Psoas muscle (tissue), 7 donors: ENCODE measurements at regions not wholly inside any gene's neighbourhood (a gene's known extent, or its start where the extent isn't known, plus 50 kb on each side); places are given as distances from the start of the nearest gene placed in this dataset.

Experiments
- ATAC-seq, 4 donors: fragments of 200-7000 bp; cut with Tn5 transposase; one replicate each; pipeline ENCODE4 v1.9.1; 2020; ENCODE audit warnings: moderate library complexity in 3 of 4, mild to moderate bottlenecking in 2 of 4
- DNase-seq, 2 donors: peaks; one replicate each; pipeline ENCODE4 v3.0.0-alpha.2; 2020
- H3K27ac ChIP-seq: fragments of 200-600 bp; one replicate; pipeline ENCODE4 v1.8.0; 2022
- H3K27me3 ChIP-seq, 3 donors: fragments of 200-600 bp in 1 of 3; one replicate each; pipeline versions ENCODE4 v1.6.1 to v1.8.0; 2013 to 2022; ENCODE audit warnings: low read length in 2 of 3, mild to moderate bottlenecking in 2 of 3, moderate library complexity in 1 of 3; ENCODE audit not compliant: insufficient read depth in 3 of 3
- H3K36me3 ChIP-seq, 2 donors: fragments of 200-600 bp in 1 of 2; one replicate each; pipeline versions ENCODE4 v1.6.1 to v1.8.0; 2013 to 2022; ENCODE audit warnings: low read depth in 1 of 2, mild to moderate bottlenecking in 1 of 2, moderate library complexity in 1 of 2; ENCODE audit not compliant: insufficient read depth in 1 of 2
- H3K4me1 ChIP-seq: fragments of 200-600 bp; one replicate; pipeline ENCODE4 v1.8.0; 2022
- H3K4me3 ChIP-seq: fragments of 200-600 bp; one replicate; pipeline ENCODE4 v1.8.0; 2022; ENCODE audit warnings: mild to moderate bottlenecking
- H3K9me3 ChIP-seq: fragments of 200-600 bp; one replicate; pipeline ENCODE4 v1.8.0; 2022
- CTCF ChIP-seq: fragments of 200-600 bp; IDR thresholded peaks from one replicate; pipeline ENCODE4 v1.8.0; 2022; ENCODE audit warnings: antibody characterized with exemption
- WGBS, 3 donors: extraction: QIAGEN DNeasy Blood & Tissue Kit; methylation state at CpG; one replicate each; pipeline versions ENCODE4 v1.1.6 to v1.1.7; 2013; 5-methylcytosine and 5-hydroxymethylcytosine counted together
- intact Hi-C, 2 donors: fragments of 100-400 bp; cut with DNase I; formaldehyde crosslinking; loops; one replicate each; pipeline versions ENCODE4 v1.11.0 to v1.14.2; 2022
- donor health status: healthy with polysubstance abuse.
- donor health status: DM: no; HTN: no; CAD: no; lungs with moderate emphysema.
- donor health status: Bipolar disorder and iron deficiency.
- donor health status: healthy.
- donor health status: DM: yes; HTN: yes; CAD: no.
- donor health status: DM: no; HTN: no; CAD: no.
- donor health status: DM: yes; HTN: yes; CAD: no.

GRCh38 chr16:60246086-60246485 lies 1512.0 kb upstream of the GOT2 start:
- Histone ChIP-seq H3K4me1 (no peaks in the 10 kb centered on the region), H3K36me3 (no peaks in the 10 kb centered on the region), H3K27me3 (no peaks in the 10 kb centered on the region), H3K27ac (no peak overlapping the region), H3K4me3 (no peak overlapping the region), H3K9me3 (no peaks in the 10 kb centered on the region)
- ATAC-seq (no peak), DNase-seq (no peak)
- no peak for TF ChIP-seq CTCF
- intact Hi-C loops: no loop called here
- 66 to 73% (median 69%) methylated on average over 3 of the region's 3 CpGs for WGBS, 3 donors

- no peaks in the 10 kb centered on the region for H3K9me3 ChIP-seq
- 60 to 73% (median 63%) methylated on average over 1 of the region's 1 CpG for WGBS, 3 donors
- DNase-seq (no peak), ATAC-seq (no peak)
- intact Hi-C loops: no loop called here
- no peaks in the 10 kb centered on the region for H3K4me1 ChIP-seq
- H3K27me3 ChIP-seq: no peaks in the 10 kb centered on the region
- H3K4me3 ChIP-seq: no peak overlapping the region
- no peak for TF ChIP-seq CTCF
- H3K27ac ChIP-seq: no peak overlapping the region
- H3K36me3 ChIP-seq: no peaks in the 10 kb centered on the region
These were observed 1507.6 kb upstream of the GOT2 start for GRCh38 chr16:60241671-60242070.

GRCh38 chr16:60230666-60231065 lies 1496.5 kb upstream of the GOT2 start:
- Histone ChIP-seq H3K9me3 (no peaks in the 10 kb centered on the region), H3K27ac (no peak overlapping the region), H3K27me3 (no peaks in the 10 kb centered on the region), H3K4me1 (no peaks in the 10 kb centered on the region), H3K36me3 (no peaks in the 10 kb centered on the region), H3K4me3 (no peak overlapping the region)
- DNase-seq (no peak), ATAC-seq (no peak)
- no peak for TF ChIP-seq CTCF
- WGBS, 3 donors: 54 to 62% (median 57%) methylated on average over 4 of the region's 4 CpGs
- intact Hi-C loops: no loop called here

GRCh38 chr16:60225541-60225940 lies 1491.4 kb upstream of the GOT2 start:
- no peak for DNase-seq
- no peaks in the 10 kb centered on the region for H3K27me3 ChIP-seq
- H3K27ac ChIP-seq: no peak overlapping the region
- no peak for ATAC-seq
- WGBS, 3 donors: 72 to 77% (median 73%) methylated on average over 2 of the region's 2 CpGs
- no peak for TF ChIP-seq CTCF
- no peaks in the 10 kb centered on the region for H3K9me3 ChIP-seq
- no peaks in the 10 kb centered on the region for H3K36me3 ChIP-seq
- intact Hi-C loops: no loop called here
- H3K4me1 ChIP-seq: no peaks in the 10 kb centered on the region
- H3K4me3 ChIP-seq: no peak overlapping the region

GRCh38 chr16:60217787-60218186 lies 1483.7 kb upstream of the GOT2 start:
- WGBS, 3 donors: 67 to 68% (median 68%) methylated on average over 7 of the region's 7 CpGs
- Histone ChIP-seq H3K4me3 (no peak overlapping the region), H3K27ac (no peak overlapping the region), H3K36me3 (no peaks in the 10 kb centered on the region), H3K27me3 (no peaks in the 10 kb centered on the region), H3K4me1 (no peaks in the 10 kb centered on the region), H3K9me3 (no peaks in the 10 kb centered on the region)
- DNase-seq (no peak), ATAC-seq (no peak)
- no peak for TF ChIP-seq CTCF
- intact Hi-C loops: no loop called here
